ENCODE measurements at regions not wholly inside any gene's neighbourhood (a gene's known extent, or its start where the extent isn't known, plus 50 kb on each side); places are given as distances from the start of the nearest gene placed in this dataset.
"Not testable (repeated sequence)": the region's sequence is repeated elsewhere in the genome, so short reads cannot be mapped to it uniquely, and the experiment has no call there.

GRCh38 chr6:37569317-37569716 is 69.6 kb upstream of the CCDC167 start:
- Histone ChIP-seq H3K4me3 (no peak overlapping the region), H3K4me1 (peaks cover 3 to 24% (median 13%) of the 10 kb centered on the region in 9 donors), H3K9me3 (no peaks in the 10 kb centered on the region), H3K27ac (no peak overlapping the region), H3K36me3 (no peaks in the 10 kb centered on the region), H3K27me3 (peaks cover 0 to 38% (median 28%) of the 10 kb centered on the region in 7 donors)
- ATAC-seq (no peak), DNase-seq (no peak)
- intact Hi-C loops (cut with DNase I), result loop anchor here (5.0 to 10.0 kb wide), 12 partner anchors 82 to 245 kb away; partner anchors contain the start of gene MDGA1 (in 3 of the 10)
- TF ChIP-seq CTCF (IDR thresholded peaks at IDR 0.05), result no peak
- 93% methylated on average over 4 of the region's 4 CpGs for WGBS, 2 donors

GRCh38 chr6:37566950-37567349 is 67.3 kb upstream of the CCDC167 start:
- H3K4me3 ChIP-seq, result no peak overlapping the region
- DNase-seq (no peak), ATAC-seq (no peak)
- H3K27ac ChIP-seq, result no peak overlapping the region
- no peaks in the 10 kb centered on the region for H3K36me3 ChIP-seq
- H3K4me1 ChIP-seq, result peaks cover 3 to 33% (median 13%) of the 10 kb centered on the region in 9 donors
- peaks cover 0 to 36% (median 26%) of the 10 kb centered on the region in 7 donors for H3K27me3 ChIP-seq
- no peaks in the 10 kb centered on the region for H3K9me3 ChIP-seq
- 78 to 88% methylated on average over 3 of the region's 3 CpGs for WGBS, 2 donors
- intact Hi-C loops (cut with DNase I), result loop anchor here (1.0 to 10.0 kb wide), 14 partner anchors 80 to 242 kb away; partner anchors contain the start of gene MDGA1 (in 3 of the 10)
- no peak for TF ChIP-seq CTCF (IDR thresholded peaks at IDR 0.05)

GRCh38 chr6:37566111-37566949 is 66.6 kb upstream of the CCDC167 start:
- DNase-seq (peak; percentile 37 to 66), ATAC-seq (peak; percentile 82 to 91 (median 86))
- Histone ChIP-seq H3K4me3 (peak overlapping the region in 9 of 10 donors; percentile 21 to 54 (median 44)), H3K27ac (no peak overlapping the region), H3K27me3 (peaks cover 0 to 35% (median 21%) of the 10 kb centered on the region in 7 donors), H3K4me1 (peaks cover 3 to 33% (median 13%) of the 10 kb centered on the region in 9 donors), H3K9me3 (no peaks in the 10 kb centered on the region), H3K36me3 (no peaks in the 10 kb centered on the region)
- intact Hi-C loops (cut with DNase I), result loop anchor here (1.0 to 10.0 kb wide), 14 partner anchors 79 to 242 kb away; partner anchors contain the start of gene MDGA1 (in 3 of the 10)
- WGBS, 2 donors, result 17 to 20% methylated on average over 25 to 27 of the region's 28 CpGs
- peak; percentile 64 to 97 (median 83) for TF ChIP-seq CTCF (IDR thresholded peaks at IDR 0.05)

- TF ChIP-seq CTCF (IDR thresholded peaks at IDR 0.05), result peak in 1 of 9 donors; percentile 26
- 8 to 9% methylated on average over 17 of the region's 17 CpGs for WGBS, 2 donors
- DNase-seq (peak; percentile 8 to 19), ATAC-seq (peak in 6 of 8 donors; percentile 6 to 75 (median 34))
- no peaks in the 10 kb centered on the region for H3K36me3 ChIP-seq
- intact Hi-C loops (cut with DNase I), result loop anchor here (1.0 to 10.0 kb wide), 14 partner anchors 78 to 241 kb away; partner anchors contain the start of gene MDGA1 (in 3 of the 10)
- H3K27ac ChIP-seq, result no peak overlapping the region
- H3K27me3 ChIP-seq, result peaks cover 0 to 27% (median 13%) of the 10 kb centered on the region in 7 donors
- H3K4me3 ChIP-seq, result peak overlapping the region in 9 of 10 donors; percentile 21 to 54 (median 44)
- peaks cover 3 to 30% (median 13%) of the 10 kb centered on the region in 9 donors for H3K4me1 ChIP-seq
- H3K9me3 ChIP-seq, result no peaks in the 10 kb centered on the region
Observed at GRCh38 chr6:37565267-37566110, 65.8 kb upstream of the CCDC167 start.

GRCh38 chr6:37562926-37563288 is 63.2 kb upstream of the CCDC167 start:
- not testable (repeated sequence) for H3K36me3 ChIP-seq, H3K9me3 ChIP-seq, DNase-seq, ATAC-seq, H3K4me3 ChIP-seq, H3K27ac ChIP-seq
- 76 to 90% methylated on average over 4 of the region's 4 CpGs for WGBS, 2 donors
- peaks cover 3 to 27% (median 13%) of the 10 kb centered on the region in 9 donors for H3K4me1 ChIP-seq
- intact Hi-C loops (cut with DNase I), result loop anchor here in 8 of 10 donors (10.0 kb wide), 6 partner anchors 122 to 238 kb away; partner anchors contain the start of gene MDGA1 (in 3 of the 8)
- H3K27me3 ChIP-seq, result peaks cover 0 to 17% (median 6%) of the 10 kb centered on the region in 7 donors

All from heart right ventricle (tissue), 16 donors.